ENCODE measurements at regions not wholly inside any gene's neighbourhood (a gene's known extent, or its start where the extent isn't known, plus 50 kb on each side); places are given as distances from the start of the nearest gene placed in this dataset.

DNA sequence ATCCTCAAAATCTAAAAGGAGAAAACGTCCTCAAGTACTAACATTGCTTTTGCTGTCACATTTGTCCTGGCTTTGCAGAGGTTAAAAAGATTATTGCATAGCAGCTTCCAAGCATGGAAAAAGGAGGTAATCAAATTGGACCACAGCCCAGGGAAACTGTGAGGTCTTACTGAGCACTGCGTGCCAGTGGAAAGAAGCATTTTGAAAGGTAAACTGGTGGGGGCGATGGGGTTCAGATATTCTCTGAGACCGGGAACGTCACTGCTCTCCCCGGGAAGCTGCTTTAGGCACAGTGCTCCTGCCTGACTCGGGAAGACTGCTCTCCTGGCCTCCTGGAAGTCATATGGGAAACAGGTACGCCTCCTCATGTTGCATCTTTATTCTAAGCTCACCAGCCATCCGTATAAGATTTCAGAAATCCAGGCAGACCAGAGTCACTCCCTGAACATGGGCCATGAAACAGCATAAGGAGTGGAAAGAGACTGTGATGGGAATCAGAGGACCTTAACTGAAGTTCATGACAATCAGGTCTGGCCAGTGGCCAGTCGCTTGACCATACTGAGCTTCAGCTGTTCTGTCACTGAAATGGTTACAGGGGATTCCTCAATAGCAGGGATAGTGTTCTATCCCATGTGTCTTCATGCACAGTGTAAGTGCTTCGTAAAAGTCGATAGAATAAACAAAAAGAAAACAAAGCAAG lies 284.1 kb downstream of the TRIB2 start (continued):
- TF ChIP-seq, protein P1, sequence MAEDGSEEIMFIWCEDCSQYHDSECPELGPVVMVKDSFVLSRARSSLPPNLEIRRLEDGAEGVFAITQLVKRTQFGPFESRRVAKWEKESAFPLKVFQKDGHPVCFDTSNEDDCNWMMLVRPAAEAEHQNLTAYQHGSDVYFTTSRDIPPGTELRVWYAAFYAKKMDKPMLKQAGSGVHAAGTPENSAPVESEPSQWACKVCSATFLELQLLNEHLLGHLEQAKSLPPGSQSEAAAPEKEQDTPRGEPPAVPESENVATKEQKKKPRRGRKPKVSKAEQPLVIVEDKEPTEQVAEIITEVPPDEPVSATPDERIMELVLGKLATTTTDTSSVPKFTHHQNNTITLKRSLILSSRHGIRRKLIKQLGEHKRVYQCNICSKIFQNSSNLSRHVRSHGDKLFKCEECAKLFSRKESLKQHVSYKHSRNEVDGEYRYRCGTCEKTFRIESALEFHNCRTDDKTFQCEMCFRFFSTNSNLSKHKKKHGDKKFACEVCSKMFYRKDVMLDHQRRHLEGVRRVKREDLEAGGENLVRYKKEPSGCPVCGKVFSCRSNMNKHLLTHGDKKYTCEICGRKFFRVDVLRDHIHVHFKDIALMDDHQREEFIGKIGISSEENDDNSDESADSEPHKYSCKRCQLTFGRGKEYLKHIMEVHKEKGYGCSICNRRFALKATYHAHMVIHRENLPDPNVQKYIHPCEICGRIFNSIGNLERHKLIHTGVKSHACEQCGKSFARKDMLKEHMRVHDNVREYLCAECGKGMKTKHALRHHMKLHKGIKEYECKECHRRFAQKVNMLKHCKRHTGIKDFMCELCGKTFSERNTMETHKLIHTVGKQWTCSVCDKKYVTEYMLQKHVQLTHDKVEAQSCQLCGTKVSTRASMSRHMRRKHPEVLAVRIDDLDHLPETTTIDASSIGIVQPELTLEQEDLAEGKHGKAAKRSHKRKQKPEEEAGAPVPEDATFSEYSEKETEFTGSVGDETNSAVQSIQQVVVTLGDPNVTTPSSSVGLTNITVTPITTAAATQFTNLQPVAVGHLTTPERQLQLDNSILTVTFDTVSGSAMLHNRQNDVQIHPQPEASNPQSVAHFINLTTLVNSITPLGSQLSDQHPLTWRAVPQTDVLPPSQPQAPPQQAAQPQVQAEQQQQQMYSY (CRISPR knock-in tag; IDR thresholded peaks at IDR 0.05): no peak
- TF ChIP-seq ZBTB43 (CRISPR knock-in tag; IDR thresholded peaks at IDR 0.05): no peak
- TF ChIP-seq JAZF1 (CRISPR knock-in tag; IDR thresholded peaks at IDR 0.05): no peak
- TF ChIP-seq, protein P2, sequence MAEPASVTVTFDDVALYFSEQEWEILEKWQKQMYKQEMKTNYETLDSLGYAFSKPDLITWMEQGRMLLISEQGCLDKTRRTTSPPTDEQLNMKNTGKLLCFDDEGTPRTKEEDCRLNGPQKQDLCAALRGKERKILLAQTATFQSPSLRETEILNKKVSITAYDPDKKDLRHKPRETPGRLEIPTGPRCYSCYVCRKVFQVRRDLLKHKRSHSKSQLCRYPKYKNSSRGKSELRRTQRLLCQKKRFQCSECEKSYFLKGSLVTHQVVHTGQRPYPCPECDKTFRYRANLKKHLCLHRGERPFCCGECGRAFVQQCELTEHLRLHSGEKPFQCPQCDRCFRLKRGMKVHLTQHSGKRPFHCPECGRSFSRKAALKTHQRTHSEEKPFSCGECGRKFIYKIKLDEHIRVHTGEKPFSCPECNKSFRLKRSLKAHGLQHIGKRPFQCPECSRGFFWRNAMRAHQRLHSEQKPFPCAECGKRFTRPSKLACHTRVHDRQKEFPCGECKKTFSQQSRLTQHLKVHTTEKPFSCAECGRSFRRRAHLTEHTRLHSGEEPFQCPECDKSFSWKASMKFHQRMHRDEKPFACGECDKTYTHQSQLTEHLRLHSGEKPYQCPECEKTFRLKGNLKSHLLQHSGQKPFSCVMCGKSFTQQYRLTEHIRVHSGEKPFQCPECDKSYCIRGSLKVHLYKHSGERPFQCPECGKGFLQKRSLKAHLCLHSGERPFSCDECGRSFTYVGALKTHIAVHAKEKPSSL (CRISPR knock-in tag; conservative IDR thresholded peaks at IDR 0.05): no peak
- TF ChIP-seq, protein P3, sequence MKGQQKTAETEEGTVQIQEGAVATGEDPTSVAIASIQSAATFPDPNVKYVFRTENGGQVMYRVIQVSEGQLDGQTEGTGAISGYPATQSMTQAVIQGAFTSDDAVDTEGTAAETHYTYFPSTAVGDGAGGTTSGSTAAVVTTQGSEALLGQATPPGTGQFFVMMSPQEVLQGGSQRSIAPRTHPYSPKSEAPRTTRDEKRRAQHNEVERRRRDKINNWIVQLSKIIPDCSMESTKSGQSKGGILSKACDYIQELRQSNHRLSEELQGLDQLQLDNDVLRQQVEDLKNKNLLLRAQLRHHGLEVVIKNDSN (CRISPR knock-in tag; IDR thresholded peaks at IDR 0.05): no peak
- TF ChIP-seq ESRRA (CRISPR knock-in tag; IDR thresholded peaks at IDR 0.05; ENCODE audit: borderline replicate concordance): no peak
- no peak for TF ChIP-seq CREB1 (CRISPR knock-in tag; IDR thresholded peaks at IDR 0.05)
- TF ChIP-seq STAT6 (CRISPR knock-in tag; conservative IDR thresholded peaks at IDR 0.05; ENCODE audit: low read depth): no peak
- TF ChIP-seq PREB (CRISPR knock-in tag; IDR thresholded peaks at IDR 0.05; ENCODE audit: borderline replicate concordance): no peak

- no peak for ATAC-seq
- TF ChIP-seq, protein P4, sequence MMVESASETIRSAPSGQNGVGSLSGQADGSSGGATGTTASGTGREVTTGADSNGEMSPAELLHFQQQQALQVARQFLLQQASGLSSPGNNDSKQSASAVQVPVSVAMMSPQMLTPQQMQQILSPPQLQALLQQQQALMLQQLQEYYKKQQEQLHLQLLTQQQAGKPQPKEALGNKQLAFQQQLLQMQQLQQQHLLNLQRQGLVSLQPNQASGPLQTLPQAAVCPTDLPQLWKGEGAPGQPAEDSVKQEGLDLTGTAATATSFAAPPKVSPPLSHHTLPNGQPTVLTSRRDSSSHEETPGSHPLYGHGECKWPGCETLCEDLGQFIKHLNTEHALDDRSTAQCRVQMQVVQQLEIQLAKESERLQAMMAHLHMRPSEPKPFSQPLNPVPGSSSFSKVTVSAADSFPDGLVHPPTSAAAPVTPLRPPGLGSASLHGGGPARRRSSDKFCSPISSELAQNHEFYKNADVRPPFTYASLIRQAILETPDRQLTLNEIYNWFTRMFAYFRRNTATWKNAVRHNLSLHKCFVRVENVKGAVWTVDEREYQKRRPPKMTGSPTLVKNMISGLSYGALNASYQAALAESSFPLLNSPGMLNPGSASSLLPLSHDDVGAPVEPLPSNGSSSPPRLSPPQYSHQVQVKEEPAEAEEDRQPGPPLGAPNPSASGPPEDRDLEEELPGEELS (CRISPR knock-in tag; IDR thresholded peaks at IDR 0.05): no peak
- TF ChIP-seq SMAD3 (CRISPR knock-in tag; IDR thresholded peaks at IDR 0.05; ENCODE audit: borderline replicate concordance) (no peak), ZNF423 (CRISPR knock-in tag; IDR thresholded peaks at IDR 0.05) (no peak), RELA (CRISPR knock-in tag; IDR thresholded peaks at IDR 0.05; ENCODE audit: borderline replicate concordance) (no peak), MXD4 (CRISPR knock-in tag; IDR thresholded peaks at IDR 0.05; ENCODE audit: borderline replicate concordance) (no peak)
- TF ChIP-seq, protein P5, sequence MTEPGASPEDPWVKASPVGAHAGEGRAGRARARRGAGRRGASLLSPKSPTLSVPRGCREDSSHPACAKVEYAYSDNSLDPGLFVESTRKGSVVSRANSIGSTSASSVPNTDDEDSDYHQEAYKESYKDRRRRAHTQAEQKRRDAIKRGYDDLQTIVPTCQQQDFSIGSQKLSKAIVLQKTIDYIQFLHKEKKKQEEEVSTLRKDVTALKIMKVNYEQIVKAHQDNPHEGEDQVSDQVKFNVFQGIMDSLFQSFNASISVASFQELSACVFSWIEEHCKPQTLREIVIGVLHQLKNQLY (CRISPR knock-in tag; IDR thresholded peaks at IDR 0.05): no peak
Measured at GRCh38 chr2:13001408-13001807, 284.7 kb downstream of the TRIB2 start.

More at GRCh38 chr2:13001408-13001807, 284.7 kb downstream of the TRIB2 start:
- H3K27me3 Mint-ChIP-seq (ENCODE audit: low read depth): no peaks in the 10 kb centered on the region
- no peak overlapping the region for H3K4me3 Mint-ChIP-seq
- ChIA-PET POLR2A (no interaction called here), CTCF (no interaction called here)
- peaks cover 12% of the 10 kb centered on the region for H3K4me1 Mint-ChIP-seq
- DNase-seq (ENCODE audit: low spot score): no peak
- H3K27ac Mint-ChIP-seq: no peak overlapping the region
- H3K9me3 Mint-ChIP-seq: no peaks in the 10 kb centered on the region
- no peaks in the 10 kb centered on the region for H3K36me3 Mint-ChIP-seq

All from WTC11 (cell line).